CD4-positive, alpha-beta T cell treated with Interleukin-15 for 1 hour (primary cell): ENCODE measurements at regions not wholly inside any gene's neighbourhood (a gene's known extent, or its start where the extent isn't known, plus 50 kb on each side); places are given as distances from the start of the nearest gene placed in this dataset.

Experiments
- DNase-seq: peaks from one replicate; pipeline ENCODE4 v3.0.0-alpha.2; 2020

- no peak for DNase-seq
Observed at GRCh38 chr13:40271931-40272775, 394.3 kb downstream of the FOXO1 start.

- no peak for DNase-seq
Observed at GRCh38 chr13:40272776-40273139, 393.7 kb downstream of the FOXO1 start.

- DNase-seq = no peak
Observed at GRCh38 chr13:40273253-40274025, 393.0 kb downstream of the FOXO1 start.

- DNase-seq = no peak
Observed at GRCh38 chr13:40274103-40274502, 392.3 kb downstream of the FOXO1 start.

GRCh38 chr13:40275155-40275554 lies 391.3 kb downstream of the FOXO1 start:
- DNase-seq = no peak

- DNase-seq = no peak
Observed at GRCh38 chr13:40275636-40276035, 390.8 kb downstream of the FOXO1 start.

GRCh38 chr13:40283666-40284065 lies 382.8 kb downstream of the FOXO1 start:
- no peak for DNase-seq

GRCh38 chr13:40285634-40286033 lies 380.8 kb downstream of the FOXO1 start:
- DNase-seq = no peak

GRCh38 chr13:40287428-40287827 lies 379.0 kb downstream of the FOXO1 start:
- no peak for DNase-seq

GRCh38 chr13:40288259-40288658 lies 378.2 kb downstream of the FOXO1 start:
- no peak for DNase-seq

GRCh38 chr13:40290758-40291157 lies 375.7 kb downstream of the FOXO1 start:
- no peak for DNase-seq

GRCh38 chr13:40292108-40292507 lies 374.3 kb downstream of the FOXO1 start:
- DNase-seq = no peak

GRCh38 chr13:40292536-40292935 lies 373.9 kb downstream of the FOXO1 start:
- DNase-seq = no peak

- no peak for DNase-seq
Observed at GRCh38 chr13:40302351-40302750, 364.1 kb downstream of the FOXO1 start.

- DNase-seq = no peak
Observed at GRCh38 chr13:40304391-40304790, 362.1 kb downstream of the FOXO1 start.

GRCh38 chr13:40306817-40307216 lies 359.6 kb downstream of the FOXO1 start:
- DNase-seq = no peak

- no peak for DNase-seq
Observed at GRCh38 chr13:40309881-40310280, 356.6 kb downstream of the FOXO1 start.

GRCh38 chr13:40311356-40312101 lies 354.9 kb downstream of the FOXO1 start:
- DNase-seq = no peak

- no peak for DNase-seq
Observed at GRCh38 chr13:40313269-40314200, 352.9 kb downstream of the FOXO1 start.

- peak; percentile 56 for DNase-seq
Observed at GRCh38 chr13:40315416-40316064, 350.9 kb downstream of the FOXO1 start.

- no peak for DNase-seq
Observed at GRCh38 chr13:40316301-40316700, 350.1 kb downstream of the FOXO1 start.

- DNase-seq = no peak
Observed at GRCh38 chr13:40317980-40318327, 348.5 kb downstream of the FOXO1 start.
